Urothelium cell line (cell line): ENCODE measurements at regions not wholly inside any gene's neighbourhood (a gene's known extent, or its start where the extent isn't known, plus 50 kb on each side); places are given as distances from the start of the nearest gene placed in this dataset.

ENCODE experiments used
- DNase-seq: peaks from one replicate; pipeline ENCODE4 v3.0.0; 2011; ENCODE audit warnings: low spot score, mixed read lengths
- FAIRE-seq: peaks from 2 replicates; lab custom pipeline; 2011; peaks lifted over from hg19 to GRCh38; lab: Jason Lieb, UNC

GRCh38 chr6:170024940-170025339 is 265.9 kb downstream of the DLL1 start:
- DNase-seq = no peak
- no peak for FAIRE-seq

DNA sequence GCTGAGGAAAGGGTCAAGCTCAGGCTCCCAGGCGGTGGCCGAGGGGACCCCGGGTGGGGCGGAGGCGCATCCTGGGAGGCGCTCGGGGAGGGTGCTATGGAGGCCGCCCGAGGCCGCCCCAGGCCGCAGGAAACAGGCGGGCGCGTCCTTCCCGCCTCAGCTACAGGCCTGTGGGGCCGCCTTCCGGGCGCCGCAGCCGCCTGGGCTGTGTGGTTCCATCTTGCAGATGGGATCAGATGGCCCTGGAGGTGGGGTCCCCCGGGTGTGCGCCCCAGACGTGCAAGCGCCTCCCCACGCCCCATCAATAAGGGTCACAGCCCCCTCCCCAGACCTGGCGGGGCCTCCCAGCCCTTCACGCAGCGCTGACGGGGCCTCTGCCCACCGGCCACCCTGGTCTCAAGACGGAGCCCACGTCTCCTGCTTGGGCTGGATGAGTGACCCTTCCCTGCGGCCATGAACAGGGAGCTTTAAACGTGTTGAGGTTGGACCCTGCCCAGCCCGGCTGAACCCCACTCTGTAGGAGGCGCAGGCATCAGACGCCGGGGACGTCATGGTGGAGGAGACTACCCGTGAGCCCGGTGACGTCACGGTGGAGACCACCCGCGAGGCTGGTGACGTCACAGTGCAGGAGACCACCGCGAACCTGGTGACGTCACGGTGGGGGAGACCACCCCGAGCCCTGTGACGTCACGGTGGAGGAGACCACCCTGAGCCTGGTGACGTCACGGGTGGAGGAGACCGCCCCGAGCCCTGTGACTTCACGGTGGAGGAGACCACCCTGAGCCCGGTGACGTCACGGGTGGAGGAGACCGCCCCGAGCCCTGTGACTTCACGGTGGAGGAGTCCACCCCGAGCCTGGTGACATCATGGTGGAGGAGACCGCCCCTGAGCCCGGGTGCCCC is 267.0 kb downstream of the DLL1 start:
- no peak for FAIRE-seq
- DNase-seq = no peak

- DNase-seq = no peak
- no peak for FAIRE-seq
These were observed 267.9 kb downstream of the DLL1 start for GRCh38 chr6:170022827-170023619.

GRCh38 chr6:170022291-170022722 is 268.6 kb downstream of the DLL1 start:
- DNase-seq = no peak
- peak; percentile 40 for FAIRE-seq

GRCh38 chr6:170021579-170021978 is 269.3 kb downstream of the DLL1 start:
- DNase-seq = no peak
- FAIRE-seq = no peak

GRCh38 chr6:170019818-170020583 is 268.6 kb downstream of the ERMARD start:
- FAIRE-seq (no peak), DNase-seq (no peak)

DNA sequence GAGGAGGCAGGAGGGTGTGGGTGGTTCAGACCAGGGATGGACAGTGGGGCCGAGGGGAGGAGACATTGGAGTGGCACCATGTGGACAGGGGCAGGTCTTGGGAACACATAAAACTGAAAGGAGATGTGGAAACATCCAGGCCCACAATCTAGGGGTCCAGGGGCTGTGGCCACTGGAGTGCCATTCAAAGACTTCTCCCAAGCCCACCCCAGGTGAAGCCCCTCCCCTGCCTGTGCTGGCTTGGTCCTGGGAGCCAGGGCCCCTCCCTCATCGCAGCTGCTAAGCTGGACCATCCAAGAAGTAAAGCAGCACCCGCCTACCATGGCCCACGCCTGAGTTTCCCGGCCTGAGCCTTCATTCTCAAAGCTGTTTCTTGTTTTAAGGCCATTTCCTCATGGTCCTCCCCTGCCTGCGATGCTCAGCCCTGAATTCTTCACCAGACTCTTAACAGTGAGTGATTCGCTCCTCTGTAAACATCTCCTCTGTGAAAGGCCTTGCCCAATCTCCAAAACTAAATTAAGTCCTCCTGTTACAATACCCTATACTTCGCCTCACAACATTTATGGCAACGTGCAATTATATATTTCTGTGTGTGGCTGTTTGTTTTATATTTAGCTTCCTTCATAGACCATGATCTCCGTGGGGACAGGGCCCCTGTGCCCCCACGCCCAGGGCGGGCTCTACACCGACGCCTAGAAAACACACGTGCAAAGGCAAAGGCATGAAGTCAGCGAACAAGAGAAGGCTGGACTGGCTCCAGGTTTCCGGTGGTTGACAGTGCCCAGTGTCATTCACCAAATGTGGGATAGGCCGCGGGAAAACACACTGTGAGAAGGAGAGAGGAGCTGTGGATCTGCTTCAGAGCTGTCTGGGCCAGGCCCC is 267.8 kb downstream of the ERMARD start:
- DNase-seq = no peak
- no peak for FAIRE-seq

GRCh38 chr6:170018422-170018935 is 267.1 kb downstream of the ERMARD start:
- DNase-seq = no peak
- no peak for FAIRE-seq

- no peak for DNase-seq
- no peak for FAIRE-seq
These were observed 266.3 kb downstream of the ERMARD start for GRCh38 chr6:170017603-170018320.

DNA sequence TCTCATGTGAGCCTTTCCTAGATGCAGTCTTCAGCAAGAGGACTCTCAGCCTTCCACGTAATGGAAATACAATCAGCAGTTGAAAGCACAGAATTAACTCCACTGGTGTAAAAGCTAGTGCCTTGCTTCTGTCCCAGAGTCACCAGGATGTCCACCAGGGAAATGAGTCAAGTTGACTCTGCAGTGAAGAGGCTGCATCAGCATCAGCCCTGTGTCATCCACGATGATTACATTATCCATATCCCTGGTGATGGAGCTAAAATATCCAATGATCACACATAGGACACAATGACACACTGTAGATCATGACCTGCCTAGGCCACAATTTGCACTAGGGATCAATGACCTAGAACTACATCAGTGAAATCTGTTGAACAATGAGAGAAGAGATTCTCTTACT is 262.4 kb downstream of the ERMARD start:
- DNase-seq (no peak), FAIRE-seq (no peak)

DNA sequence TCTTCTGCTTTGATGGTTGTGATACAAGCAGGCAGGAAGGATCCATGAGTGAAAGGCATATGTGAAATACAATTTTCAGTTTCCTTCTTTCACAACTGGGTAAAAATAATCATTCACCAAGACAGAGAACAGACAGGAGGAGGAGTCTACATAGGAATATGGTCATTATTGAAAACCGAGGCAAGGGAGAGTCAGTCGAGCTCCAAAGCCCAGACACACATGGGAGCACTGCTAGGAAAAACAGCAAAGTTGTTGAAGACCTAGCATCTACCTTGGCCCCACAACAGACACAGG is 260.6 kb downstream of the ERMARD start:
- FAIRE-seq = no peak
- DNase-seq = no peak

DNA sequence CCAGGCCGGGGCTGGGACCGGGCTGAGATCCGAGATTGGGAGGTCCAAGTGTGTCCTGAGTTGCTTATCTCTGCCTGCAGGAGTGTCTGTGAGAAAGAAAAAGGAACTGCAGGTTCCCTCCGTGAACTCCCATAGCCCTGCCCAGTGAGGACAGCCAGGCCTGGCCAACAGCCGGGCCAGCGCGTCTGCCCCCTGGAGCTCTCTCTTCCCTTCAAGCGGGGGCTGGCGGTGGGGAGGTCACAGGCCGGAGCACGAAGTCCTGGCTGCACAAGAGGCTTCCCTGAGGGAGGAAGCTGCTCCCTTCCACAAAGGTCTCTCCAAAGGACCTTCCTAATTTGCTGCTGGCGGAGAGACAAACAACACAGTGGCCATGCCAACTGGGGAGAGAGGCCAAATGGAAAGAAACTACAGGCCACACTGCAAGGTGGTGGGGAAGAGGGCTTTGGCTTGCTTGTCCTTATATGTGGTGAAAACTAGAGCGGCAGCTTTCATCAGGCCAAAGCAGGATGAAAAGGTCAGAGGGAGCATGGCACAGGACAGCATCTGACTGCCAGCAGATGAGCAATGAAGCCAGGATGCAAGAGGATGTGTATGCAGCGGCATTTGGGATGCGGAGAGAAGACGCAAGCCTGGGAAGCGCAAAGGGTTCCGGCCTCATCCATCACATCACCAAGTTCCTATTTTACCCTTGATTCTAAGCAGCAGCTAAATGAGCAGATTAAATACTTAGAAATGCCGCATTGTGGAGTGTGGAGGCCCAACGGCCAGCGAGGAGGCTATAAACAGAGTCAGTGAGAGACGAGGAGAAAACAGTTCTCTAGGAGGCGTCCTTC is 260.0 kb downstream of the ERMARD start:
- DNase-seq (no peak), FAIRE-seq (no peak)

DNA sequence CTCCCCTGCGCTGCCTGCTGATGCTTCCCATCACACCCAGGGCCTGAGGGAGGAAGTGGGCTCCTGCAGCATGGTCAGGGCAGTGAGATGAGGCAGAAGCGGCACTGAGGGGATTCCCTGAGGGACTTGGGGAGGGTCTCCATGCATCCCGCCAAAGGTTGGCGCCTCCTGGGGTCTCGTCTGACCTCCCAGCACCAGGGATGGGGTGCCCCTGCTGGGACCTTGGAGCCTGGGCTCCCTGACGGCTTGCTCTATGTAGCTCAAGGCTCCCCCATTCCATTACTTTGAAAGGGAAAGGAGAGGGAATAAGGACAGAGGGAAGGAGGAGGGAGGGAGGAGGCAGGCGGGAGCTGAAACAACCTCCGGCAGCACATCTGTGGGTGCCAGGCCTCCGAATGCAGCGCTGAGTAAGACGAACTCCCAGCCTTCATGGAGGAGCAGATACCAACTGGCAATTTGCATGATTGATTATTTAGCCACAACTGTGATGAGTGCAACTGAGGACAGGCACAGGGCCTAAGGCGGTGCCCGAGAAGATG is 259.3 kb downstream of the ERMARD start:
- FAIRE-seq (no peak), DNase-seq (no peak)

- DNase-seq (no peak), FAIRE-seq (no peak)
These were observed 256.9 kb downstream of the ERMARD start for GRCh38 chr6:170008294-170008785.

GRCh38 chr6:170007468-170008293 is 256.3 kb downstream of the ERMARD start:
- FAIRE-seq = no peak
- DNase-seq = no peak

DNA sequence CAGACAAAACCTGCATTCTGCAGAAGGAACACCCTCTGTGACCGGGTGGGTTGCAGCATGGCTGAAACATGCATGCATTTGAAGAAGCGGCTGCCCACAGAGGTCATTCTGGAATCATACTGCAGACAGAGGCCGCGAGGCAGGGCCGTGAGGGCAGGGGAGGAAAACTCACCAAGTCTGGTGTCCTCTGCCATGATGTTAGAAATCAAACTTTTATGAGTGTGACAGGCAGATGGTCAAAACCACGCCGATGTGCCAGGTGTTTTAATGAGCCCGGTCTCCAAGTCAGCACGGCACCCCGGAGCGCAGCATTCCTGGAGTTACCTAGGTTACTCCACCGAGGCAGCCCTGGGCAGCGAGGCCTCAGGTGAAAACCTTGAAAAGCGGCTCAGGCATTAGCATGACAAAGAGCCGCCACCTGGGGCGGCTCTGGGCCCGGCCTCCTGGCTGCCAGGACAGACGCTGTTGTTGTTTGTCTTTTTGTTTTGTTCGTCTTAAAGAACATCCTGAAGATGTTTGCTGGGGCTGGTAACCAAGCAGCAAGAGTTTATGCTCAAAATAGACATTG is 255.6 kb downstream of the ERMARD start:
- FAIRE-seq = no peak
- no peak for DNase-seq
